ENCODE measurements at regions not wholly inside any gene's neighbourhood (a gene's known extent, or its start where the extent isn't known, plus 50 kb on each side); places are given as distances from the start of the nearest gene placed in this dataset.

DNA sequence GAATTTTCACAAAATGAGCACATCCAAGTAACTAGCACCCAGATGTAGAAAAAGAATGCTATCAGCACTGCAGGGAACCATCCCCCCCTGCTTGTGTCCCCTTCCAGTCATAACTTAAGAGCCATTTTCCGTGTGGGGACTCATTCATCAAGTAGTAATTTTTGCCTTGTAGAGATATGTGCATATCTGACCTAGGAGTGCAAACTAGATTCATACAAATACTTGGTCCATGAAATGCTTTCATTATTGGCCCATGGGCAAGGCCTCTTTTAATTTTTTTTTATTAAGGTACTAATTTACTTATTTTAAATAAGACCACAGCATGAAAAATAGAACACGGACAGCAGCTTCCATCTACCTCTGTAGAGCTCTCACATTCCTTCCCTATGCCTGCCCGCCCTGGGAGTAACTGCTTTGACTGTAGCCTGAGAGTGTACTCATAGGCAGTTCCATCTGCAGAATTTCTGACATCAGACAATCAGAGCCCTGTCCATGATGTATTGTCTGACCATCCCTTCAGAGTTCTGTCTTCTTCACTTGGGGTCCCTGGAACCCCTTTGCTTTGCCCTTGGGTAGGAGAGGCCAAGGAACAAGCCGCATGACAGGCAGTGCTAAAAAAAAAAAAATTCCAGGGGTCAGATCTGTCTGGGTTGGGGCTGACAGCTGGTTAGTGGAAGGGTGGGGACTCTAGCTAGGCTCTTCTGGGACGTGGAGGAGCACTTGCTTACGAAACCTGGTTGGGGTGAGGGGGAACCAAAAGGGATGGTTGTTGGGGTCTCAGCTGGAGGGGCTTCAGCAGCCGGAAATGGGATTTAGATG, 131.7 kb downstream of the C12orf75 start:
- TF ChIP-seq SRF (IDR thresholded peaks at IDR 0.05; ENCODE audit: low read depth) (no peak), ELF1 (IDR thresholded peaks at IDR 0.05; ENCODE audit: borderline replicate concordance, low read depth) (no peak), YY1 (IDR thresholded peaks at IDR 0.05; ENCODE audit: extremely low read depth, insufficient replicate concordance, low read depth, low read length) (no peak), POLR2A (IDR thresholded peaks at IDR 0.05; ENCODE audit: borderline replicate concordance, extremely low read depth, insufficient read depth, insufficient read length) (no peak), REST (IDR thresholded peaks at IDR 0.05; ENCODE audit: low read depth) (no peak), EGR1 (IDR thresholded peaks at IDR 0.05; ENCODE audit: low read depth) (no peak)
- TF ChIP-seq, protein P1, sequence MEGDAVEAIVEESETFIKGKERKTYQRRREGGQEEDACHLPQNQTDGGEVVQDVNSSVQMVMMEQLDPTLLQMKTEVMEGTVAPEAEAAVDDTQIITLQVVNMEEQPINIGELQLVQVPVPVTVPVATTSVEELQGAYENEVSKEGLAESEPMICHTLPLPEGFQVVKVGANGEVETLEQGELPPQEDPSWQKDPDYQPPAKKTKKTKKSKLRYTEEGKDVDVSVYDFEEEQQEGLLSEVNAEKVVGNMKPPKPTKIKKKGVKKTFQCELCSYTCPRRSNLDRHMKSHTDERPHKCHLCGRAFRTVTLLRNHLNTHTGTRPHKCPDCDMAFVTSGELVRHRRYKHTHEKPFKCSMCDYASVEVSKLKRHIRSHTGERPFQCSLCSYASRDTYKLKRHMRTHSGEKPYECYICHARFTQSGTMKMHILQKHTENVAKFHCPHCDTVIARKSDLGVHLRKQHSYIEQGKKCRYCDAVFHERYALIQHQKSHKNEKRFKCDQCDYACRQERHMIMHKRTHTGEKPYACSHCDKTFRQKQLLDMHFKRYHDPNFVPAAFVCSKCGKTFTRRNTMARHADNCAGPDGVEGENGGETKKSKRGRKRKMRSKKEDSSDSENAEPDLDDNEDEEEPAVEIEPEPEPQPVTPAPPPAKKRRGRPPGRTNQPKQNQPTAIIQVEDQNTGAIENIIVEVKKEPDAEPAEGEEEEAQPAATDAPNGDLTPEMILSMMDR (IDR thresholded peaks at IDR 0.05 in 2 of 3, conservative IDR thresholded peaks at IDR 0.05 in 1 of 3; ENCODE audit: borderline replicate concordance in 1 of 3, insufficient read depth in 1 of 3, low read depth in 2 of 3, low read length in 2 of 3), result no peak
- TF ChIP-seq, protein P2, sequence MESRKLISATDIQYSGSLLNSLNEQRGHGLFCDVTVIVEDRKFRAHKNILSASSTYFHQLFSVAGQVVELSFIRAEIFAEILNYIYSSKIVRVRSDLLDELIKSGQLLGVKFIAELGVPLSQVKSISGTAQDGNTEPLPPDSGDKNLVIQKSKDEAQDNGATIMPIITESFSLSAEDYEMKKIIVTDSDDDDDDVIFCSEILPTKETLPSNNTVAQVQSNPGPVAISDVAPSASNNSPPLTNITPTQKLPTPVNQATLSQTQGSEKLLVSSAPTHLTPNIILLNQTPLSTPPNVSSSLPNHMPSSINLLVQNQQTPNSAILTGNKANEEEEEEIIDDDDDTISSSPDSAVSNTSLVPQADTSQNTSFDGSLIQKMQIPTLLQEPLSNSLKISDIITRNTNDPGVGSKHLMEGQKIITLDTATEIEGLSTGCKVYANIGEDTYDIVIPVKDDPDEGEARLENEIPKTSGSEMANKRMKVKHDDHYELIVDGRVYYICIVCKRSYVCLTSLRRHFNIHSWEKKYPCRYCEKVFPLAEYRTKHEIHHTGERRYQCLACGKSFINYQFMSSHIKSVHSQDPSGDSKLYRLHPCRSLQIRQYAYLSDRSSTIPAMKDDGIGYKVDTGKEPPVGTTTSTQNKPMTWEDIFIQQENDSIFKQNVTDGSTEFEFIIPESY (IDR thresholded peaks at IDR 0.05; ENCODE audit: extremely low read depth, insufficient replicate concordance, low read length), result no peak
